DOHH2 (cell line): ENCODE measurements at regions not wholly inside any gene's neighbourhood (a gene's known extent, or its start where the extent isn't known, plus 50 kb on each side); places are given as distances from the start of the nearest gene placed in this dataset.

Experiments used
- H3F3A ChIP-seq: fragments of 200-600 bp; sonication (generic), shearing (Covaris generic); 2 replicates; pipeline ENCODE4 v1.6.0; 2016; ENCODE audit warnings: antibody characterized with exemption, mild to moderate bottlenecking; ENCODE audit not compliant: control insufficient read depth, insufficient read depth
- H3K27ac ChIP-seq: fragments of 200-600 bp; sonication (generic); 2 replicates; pipeline ENCODE4 v1.5.1; 2014; ENCODE audit warnings: low read depth, mild to moderate bottlenecking, low read length, moderate library complexity
- H3K27me3 ChIP-seq: fragments of 200-600 bp; sonication (generic); 2 replicates; pipeline ENCODE4 v1.6.1; 2014; ENCODE audit warnings: mild to moderate bottlenecking, low read length, mixed read lengths; ENCODE audit not compliant: control insufficient read depth
- H3K36me3 ChIP-seq: fragments of 200-600 bp; sonication (generic); 2 replicates; pipeline ENCODE4 v1.6.1; 2014; ENCODE audit warnings: mild to moderate bottlenecking, low read length, moderate library complexity, mixed read lengths; ENCODE audit not compliant: control insufficient read depth
- H3K4me1 ChIP-seq: fragments of 200-600 bp; sonication (generic); 2 replicates; pipeline ENCODE4 v1.6.1; 2014; ENCODE audit warnings: mild to moderate bottlenecking, low read length, mixed read lengths; ENCODE audit not compliant: control insufficient read depth
- H3K4me2 ChIP-seq: fragments of 200-600 bp; sonication (generic); 2 replicates; pipeline ENCODE4 v1.6.0; 2014; ENCODE audit warnings: mild to moderate bottlenecking, low read length, moderate library complexity
- H3K4me3 ChIP-seq: fragments of 200-600 bp; sonication (generic); 2 replicates; pipeline ENCODE4 v1.5.1; 2014; ENCODE audit warnings: mild to moderate bottlenecking, low read length, mixed read lengths
- H3K79me2 ChIP-seq: fragments of 200-600 bp; sonication (generic); 2 replicates; pipeline ENCODE4 v1.6.1; 2014; ENCODE audit warnings: mild to moderate bottlenecking, low read length, mixed read lengths; ENCODE audit not compliant: control insufficient read depth
- H3K9me2 ChIP-seq: fragments of 200-600 bp; sonication (generic); replicated peaks from 2 replicates; pipeline ENCODE4 v1.6.1; 2014; ENCODE audit warnings: mild to moderate bottlenecking, low read length, mixed read lengths; ENCODE audit not compliant: control insufficient read depth
- H3K9me3 ChIP-seq: fragments of 200-600 bp; sonication (generic); 2 replicates; pipeline ENCODE4 v1.6.1; 2014; ENCODE audit warnings: antibody characterized with exemption, low read length, mixed read lengths; ENCODE audit not compliant: control insufficient read depth, insufficient read depth
- H4K20me1 ChIP-seq: fragments of 200-600 bp; sonication (generic); 2 replicates; pipeline ENCODE4 v1.6.0; 2014; ENCODE audit warnings: low read depth, mild to moderate bottlenecking, antibody characterized with exemption, low read length, moderate library complexity; ENCODE audit not compliant: control insufficient read depth, insufficient read depth
- CTCF ChIP-seq: fragments of 200-600 bp; sonication (generic); IDR thresholded peaks from one replicate; pipeline ENCODE4 v1.5.1; 2014; ENCODE audit warnings: antibody characterized with exemption, mild to moderate bottlenecking, low read depth, low read length; ENCODE audit not compliant: poor library complexity, severe bottlenecking
- EZH2phosphoT487 ChIP-seq: fragments of 200-600 bp; sonication (generic); IDR thresholded peaks from 2 replicates; pipeline ENCODE4 v1.6.1; 2017; ENCODE audit warnings: borderline replicate concordance, mild to moderate bottlenecking, antibody characterized with exemption, low read length, moderate library complexity, mixed read lengths

GRCh38 chr22:22111267-22111751 lies 128.7 kb upstream of the TOP3B start:
- H4K20me1 ChIP-seq: no peaks in the 10 kb centered on the region
- no peaks in the 10 kb centered on the region for H3K27me3 ChIP-seq
- no peaks in the 10 kb centered on the region for H3K79me2 ChIP-seq
- H3K4me1 ChIP-seq: peaks cover 42% of the 10 kb centered on the region
- H3K4me3 ChIP-seq: peak overlapping the region; percentile 56
- H3K27ac ChIP-seq: peak overlapping the region; percentile 46
- TF ChIP-seq CTCF (peak; percentile 27), EZH2phosphoT487 (no peak)
- H3K9me3 ChIP-seq: no peaks in the 10 kb centered on the region
- H3K36me3 ChIP-seq: no peaks in the 10 kb centered on the region
- H3K9me2 ChIP-seq: no peaks in the 10 kb centered on the region
- H3F3A ChIP-seq: peaks cover 30% of the 10 kb centered on the region
- H3K4me2 ChIP-seq: peak overlapping the region; percentile 71

- no peaks in the 10 kb centered on the region for H3K27me3 ChIP-seq
- H3F3A ChIP-seq: peaks cover 30% of the 10 kb centered on the region
- no peaks in the 10 kb centered on the region for H3K9me3 ChIP-seq
- no peaks in the 10 kb centered on the region for H4K20me1 ChIP-seq
- no peaks in the 10 kb centered on the region for H3K79me2 ChIP-seq
- TF ChIP-seq EZH2phosphoT487 (no peak), CTCF (peak; percentile 86)
- H3K4me3 ChIP-seq: peak overlapping the region; percentile 56
- H3K36me3 ChIP-seq: no peaks in the 10 kb centered on the region
- H3K9me2 ChIP-seq: no peaks in the 10 kb centered on the region
- peaks cover 42% of the 10 kb centered on the region for H3K4me1 ChIP-seq
- H3K4me2 ChIP-seq: peak overlapping the region; percentile 71
- peak overlapping the region; percentile 46 for H3K27ac ChIP-seq
These were observed 128.1 kb upstream of the TOP3B start for GRCh38 chr22:22110548-22111266.

GRCh38 chr22:22109693-22110466 lies 127.3 kb upstream of the TOP3B start:
- Histone ChIP-seq H4K20me1 (no peaks in the 10 kb centered on the region), H3K36me3 (no peaks in the 10 kb centered on the region), H3K4me2 (peak overlapping the region; percentile 71), H3K4me1 (peaks cover 42% of the 10 kb centered on the region), H3F3A (peaks cover 30% of the 10 kb centered on the region), H3K4me3 (peak overlapping the region; percentile 56; the same call in 1 of the 2 replicates), H3K79me2 (no peaks in the 10 kb centered on the region), H3K9me3 (no peaks in the 10 kb centered on the region), H3K27me3 (no peaks in the 10 kb centered on the region), H3K27ac (peak overlapping the region; percentile 46; the same call in 1 of the 2 replicates), H3K9me2 (no peaks in the 10 kb centered on the region)
- peak; percentile 75 for TF ChIP-seq CTCF
- no peak for TF ChIP-seq EZH2phosphoT487
